ENCODE measurements at regions not wholly inside any gene's neighbourhood (a gene's known extent, or its start where the extent isn't known, plus 50 kb on each side); places are given as distances from the start of the nearest gene placed in this dataset.

GRCh38 chr12:113610698-113611097 lies 139.0 kb upstream of the LHX5 start:
- DNase-seq = no peak
- WGBS, 2 donors = 2% methylated on average over 11 to 12 of the region's 13 CpGs
- intact Hi-C loops (cut with DNase I) = no loop called here
- TF ChIP-seq CTCF (IDR thresholded peaks at IDR 0.05) = no peak
- TF ChIP-seq POLR2A (IDR thresholded peaks at IDR 0.05) = no peak
- Histone ChIP-seq H3K4me1 (no peaks in the 10 kb centered on the region), H3K36me3 (no peaks in the 10 kb centered on the region), H3K9me3 (no peaks in the 10 kb centered on the region), H3K4me3 (no peak overlapping the region), H3K27me3 (peaks cover 0 to 81% (median 9%) of the 10 kb centered on the region in 4 donors), H3K27ac (no peak overlapping the region)

GRCh38 chr12:113609692-113610469 lies 138.2 kb upstream of the LHX5 start:
- Histone ChIP-seq H3K27ac (no peak overlapping the region), H3K27me3 (peaks cover 0 to 89% (median 9%) of the 10 kb centered on the region in 4 donors), H3K9me3 (no peaks in the 10 kb centered on the region), H3K36me3 (no peaks in the 10 kb centered on the region), H3K4me3 (no peak overlapping the region), H3K4me1 (no peaks in the 10 kb centered on the region)
- DNase-seq = no peak
- intact Hi-C loops (cut with DNase I) = no loop called here
- WGBS, 2 donors = 6 to 10% methylated on average over 13 to 16 of the region's 16 CpGs
- TF ChIP-seq POLR2A (IDR thresholded peaks at IDR 0.05) (no peak), CTCF (IDR thresholded peaks at IDR 0.05) (no peak)

- intact Hi-C loops (cut with DNase I) = no loop called here
- H3K4me3 ChIP-seq = no peak overlapping the region
- H3K4me1 ChIP-seq = no peaks in the 10 kb centered on the region
- H3K9me3 ChIP-seq = no peaks in the 10 kb centered on the region
- peaks cover 0 to 65% (median 0%) of the 10 kb centered on the region in 4 donors for H3K27me3 ChIP-seq
- H3K27ac ChIP-seq = no peak overlapping the region
- no peaks in the 10 kb centered on the region for H3K36me3 ChIP-seq
- no peak for DNase-seq
- TF ChIP-seq CTCF (IDR thresholded peaks at IDR 0.05) (no peak), POLR2A (IDR thresholded peaks at IDR 0.05) (no peak)
Measured at GRCh38 chr12:113604666-113605065, 133.0 kb upstream of the LHX5 start.

GRCh38 chr12:113601656-113602263 lies 130.1 kb upstream of the LHX5 start:
- TF ChIP-seq POLR2A (IDR thresholded peaks at IDR 0.05) (no peak), CTCF (IDR thresholded peaks at IDR 0.05) (no peak)
- DNase-seq = no peak

GRCh38 chr12:113598815-113599406 lies 127.2 kb upstream of the LHX5 start:
- Histone ChIP-seq H3K36me3 (no peaks in the 10 kb centered on the region), H3K4me1 (no peaks in the 10 kb centered on the region), H3K27ac (no peak overlapping the region), H3K27me3 (peaks cover 0 to 46% (median 0%) of the 10 kb centered on the region in 4 donors), H3K4me3 (no peak overlapping the region), H3K9me3 (peaks cover 0 to 3% (median 0%) of the 10 kb centered on the region in 3 donors)
- WGBS, 2 donors = 59% methylated on average over 10 to 11 of the region's 11 CpGs
- intact Hi-C loops (cut with DNase I) = no loop called here
- no peak for TF ChIP-seq POLR2A (IDR thresholded peaks at IDR 0.05)
- TF ChIP-seq CTCF (IDR thresholded peaks at IDR 0.05) = no peak
- DNase-seq = no peak

More at GRCh38 chr12:113601656-113602263, 130.1 kb upstream of the LHX5 start:
- Histone ChIP-seq H3K27me3 (peaks cover 0 to 45% (median 0%) of the 10 kb centered on the region in 4 donors), H3K4me3 (no peak overlapping the region), H3K36me3 (no peaks in the 10 kb centered on the region), H3K9me3 (no peaks in the 10 kb centered on the region), H3K27ac (no peak overlapping the region), H3K4me1 (no peaks in the 10 kb centered on the region)
- intact Hi-C loops (cut with DNase I) = no loop called here
- 41 to 44% methylated on average over 3 of the region's 3 CpGs for WGBS, 2 donors
